ENCODE measurements at regions not wholly inside any gene's neighbourhood (a gene's known extent, or its start where the extent isn't known, plus 50 kb on each side); places are given as distances from the start of the nearest gene placed in this dataset.

DNA sequence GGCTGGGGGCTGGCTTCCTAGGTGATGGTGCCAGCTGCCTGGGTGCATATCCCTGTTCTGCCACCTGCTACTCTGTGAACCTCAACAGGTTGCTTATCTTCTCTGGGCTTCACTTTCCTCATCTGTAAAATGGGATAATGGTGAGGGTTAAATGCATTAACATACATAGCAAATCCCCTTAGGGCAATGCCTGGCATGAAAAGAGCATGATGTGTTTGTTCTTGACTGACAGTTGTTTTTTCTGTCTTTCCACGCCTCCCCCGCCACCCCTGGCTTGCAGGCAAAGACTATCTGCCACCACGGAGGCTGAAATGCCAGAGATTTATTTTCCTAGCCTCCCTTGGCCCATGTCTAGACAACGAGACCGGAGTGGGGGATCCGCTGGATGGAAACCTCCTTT, 280.5 kb downstream of the NSG2 start:
- Histone ChIP-seq H3K4me1 (no peaks in the 10 kb centered on the region), H3K9me3 (no peaks in the 10 kb centered on the region), H3K36me3 (no peaks in the 10 kb centered on the region), H3K27ac (no peak overlapping the region), H3K4me3 (no peak overlapping the region), H3K27me3 (peaks cover 5% of the 10 kb centered on the region)
- ATAC-seq (no peak), DNase-seq (no peak)
- TF ChIP-seq, protein P1, sequence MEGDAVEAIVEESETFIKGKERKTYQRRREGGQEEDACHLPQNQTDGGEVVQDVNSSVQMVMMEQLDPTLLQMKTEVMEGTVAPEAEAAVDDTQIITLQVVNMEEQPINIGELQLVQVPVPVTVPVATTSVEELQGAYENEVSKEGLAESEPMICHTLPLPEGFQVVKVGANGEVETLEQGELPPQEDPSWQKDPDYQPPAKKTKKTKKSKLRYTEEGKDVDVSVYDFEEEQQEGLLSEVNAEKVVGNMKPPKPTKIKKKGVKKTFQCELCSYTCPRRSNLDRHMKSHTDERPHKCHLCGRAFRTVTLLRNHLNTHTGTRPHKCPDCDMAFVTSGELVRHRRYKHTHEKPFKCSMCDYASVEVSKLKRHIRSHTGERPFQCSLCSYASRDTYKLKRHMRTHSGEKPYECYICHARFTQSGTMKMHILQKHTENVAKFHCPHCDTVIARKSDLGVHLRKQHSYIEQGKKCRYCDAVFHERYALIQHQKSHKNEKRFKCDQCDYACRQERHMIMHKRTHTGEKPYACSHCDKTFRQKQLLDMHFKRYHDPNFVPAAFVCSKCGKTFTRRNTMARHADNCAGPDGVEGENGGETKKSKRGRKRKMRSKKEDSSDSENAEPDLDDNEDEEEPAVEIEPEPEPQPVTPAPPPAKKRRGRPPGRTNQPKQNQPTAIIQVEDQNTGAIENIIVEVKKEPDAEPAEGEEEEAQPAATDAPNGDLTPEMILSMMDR (IDR thresholded peaks at IDR 0.05), result no peak
- intact Hi-C loops (cut with DNase I), result no loop called here

DNA sequence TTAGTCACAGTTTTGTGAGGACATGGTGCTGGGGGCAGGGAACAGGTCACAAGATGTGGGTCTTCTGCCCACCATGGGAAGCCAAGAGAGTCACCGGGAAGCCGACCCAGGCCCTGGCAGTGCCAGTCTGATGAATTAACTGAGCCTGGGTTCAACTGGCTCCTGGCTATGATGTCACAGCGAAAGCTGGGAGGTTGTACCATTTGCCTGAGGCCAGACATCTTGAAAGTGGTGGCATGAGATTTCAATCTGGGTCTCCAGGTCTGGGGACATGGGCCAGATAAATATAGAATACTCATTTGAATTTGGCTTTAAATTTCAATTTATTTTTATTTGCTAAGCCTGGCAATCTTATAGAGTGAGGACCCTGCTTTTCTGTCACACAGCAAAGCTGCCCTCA, 280.9 kb downstream of the NSG2 start:
- no peaks in the 10 kb centered on the region for H3K9me3 ChIP-seq
- no peak overlapping the region for H3K4me3 ChIP-seq
- intact Hi-C loops (cut with DNase I), result no loop called here
- ATAC-seq (no peak), DNase-seq (no peak)
- H3K27me3 ChIP-seq, result peaks cover 5% of the 10 kb centered on the region
- H3K36me3 ChIP-seq, result no peaks in the 10 kb centered on the region
- H3K4me1 ChIP-seq, result no peaks in the 10 kb centered on the region
- no peak overlapping the region for H3K27ac ChIP-seq
- TF ChIP-seq, protein P1 (IDR thresholded peaks at IDR 0.05), result no peak

DNA sequence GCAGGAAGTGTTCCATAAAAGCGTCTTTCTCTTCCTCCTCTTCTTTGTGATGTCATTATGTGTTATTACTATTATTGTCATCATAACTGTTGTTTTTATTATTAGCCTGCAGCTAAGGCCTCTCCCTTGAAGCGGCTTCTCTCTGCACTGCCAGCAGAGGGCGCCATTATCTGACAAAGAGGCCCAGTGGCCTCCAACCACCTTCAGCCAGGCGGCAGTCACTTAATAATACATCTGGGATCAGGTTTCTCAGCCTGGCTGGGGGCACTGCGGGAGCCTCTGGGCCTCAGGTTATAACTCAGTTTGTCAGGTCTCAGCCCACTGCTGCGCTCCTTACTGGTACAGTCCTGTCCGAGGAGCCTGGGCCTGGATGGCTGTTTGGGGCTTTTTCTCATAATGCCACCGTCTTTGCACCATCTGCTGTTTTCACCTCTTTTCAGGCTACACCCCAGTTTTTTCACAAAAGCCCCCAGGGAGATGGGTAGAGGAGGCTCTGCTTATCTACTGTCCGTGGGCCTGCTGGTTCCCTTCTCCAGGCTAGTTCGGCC, 281.9 kb downstream of the NSG2 start:
- H3K4me1 ChIP-seq, result no peaks in the 10 kb centered on the region
- H3K27me3 ChIP-seq, result peaks cover 5% of the 10 kb centered on the region
- H3K27ac ChIP-seq, result no peak overlapping the region
- no peaks in the 10 kb centered on the region for H3K36me3 ChIP-seq
- ATAC-seq, result peak; percentile 75
- DNase-seq, result peak; percentile 74
- H3K4me3 ChIP-seq, result no peak overlapping the region
- TF ChIP-seq, protein P1 (IDR thresholded peaks at IDR 0.05), result peak; percentile 65
- H3K9me3 ChIP-seq, result no peaks in the 10 kb centered on the region
- intact Hi-C loops (cut with DNase I), result no loop called here

DNA sequence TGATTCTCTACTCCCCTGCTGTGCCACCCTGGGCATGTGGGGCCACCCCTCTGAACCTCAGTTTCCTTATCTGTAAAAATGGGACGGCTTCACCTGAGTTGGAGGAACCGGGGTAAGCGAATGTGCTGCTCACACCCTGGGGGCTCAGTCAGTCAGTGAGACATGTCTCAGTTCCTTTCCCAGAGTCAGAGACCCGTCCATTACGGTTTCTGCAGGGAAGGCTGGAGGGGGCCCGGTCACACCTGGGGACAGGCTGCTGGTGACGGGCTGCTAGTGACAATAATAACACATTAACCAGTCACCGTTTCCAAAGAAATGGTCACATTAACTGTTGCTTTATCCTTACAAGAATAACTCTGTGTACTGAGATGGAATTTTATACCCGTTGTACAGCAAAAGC, 282.4 kb downstream of the NSG2 start:
- Histone ChIP-seq H3K36me3 (no peaks in the 10 kb centered on the region), H3K27ac (no peak overlapping the region), H3K9me3 (no peaks in the 10 kb centered on the region), H3K27me3 (peaks cover 5% of the 10 kb centered on the region), H3K4me3 (no peak overlapping the region), H3K4me1 (no peaks in the 10 kb centered on the region)
- ATAC-seq (no peak), DNase-seq (no peak)
- intact Hi-C loops (cut with DNase I), result no loop called here
- TF ChIP-seq, protein P1 (IDR thresholded peaks at IDR 0.05), result no peak

DNA sequence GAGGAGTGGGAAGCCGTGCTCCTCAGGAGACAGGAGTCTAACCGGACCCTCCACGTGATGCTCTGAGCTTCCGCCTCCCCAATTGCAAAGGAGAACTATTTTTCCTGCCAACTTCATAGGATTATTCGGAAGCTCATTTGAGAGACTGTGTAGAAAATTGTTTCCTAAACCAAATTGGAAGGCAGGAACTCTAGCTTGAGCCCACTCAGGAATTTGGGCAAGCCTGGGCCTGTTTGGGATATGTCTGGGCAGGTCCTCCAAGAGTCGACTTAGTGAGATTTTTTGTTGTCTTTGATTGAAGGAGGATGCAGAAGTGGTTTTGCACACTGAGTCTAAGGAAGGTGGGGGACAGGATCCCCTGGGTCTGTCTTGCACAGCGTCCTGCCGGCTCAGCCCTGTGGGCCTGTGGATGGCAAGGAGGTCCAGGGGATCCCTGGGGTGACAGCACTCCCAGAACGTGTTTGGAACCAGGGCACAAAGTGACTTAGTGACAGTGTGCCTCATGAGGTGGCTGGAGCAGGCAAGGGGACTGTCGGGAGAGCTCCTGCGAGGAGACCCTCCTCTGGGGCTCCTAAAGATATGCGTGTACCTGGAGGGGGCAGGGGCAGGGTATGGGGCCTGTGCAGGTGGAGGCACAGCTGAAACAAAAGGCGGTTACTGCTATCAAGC, 283.3 kb downstream of the NSG2 start:
- Histone ChIP-seq H3K4me3 (no peak overlapping the region), H3K9me3 (no peaks in the 10 kb centered on the region), H3K27ac (no peak overlapping the region), H3K36me3 (no peaks in the 10 kb centered on the region), H3K27me3 (peaks cover 5% of the 10 kb centered on the region), H3K4me1 (no peaks in the 10 kb centered on the region)
- ATAC-seq (no peak), DNase-seq (no peak)
- intact Hi-C loops (cut with DNase I), result no loop called here
- TF ChIP-seq, protein P1 (IDR thresholded peaks at IDR 0.05), result no peak

Measured in upper lobe of right lung (tissue), 1 donor.